HEK293 (cell line): ENCODE measurements at regions not wholly inside any gene's neighbourhood (a gene's known extent, or its start where the extent isn't known, plus 50 kb on each side); places are given as distances from the start of the nearest gene placed in this dataset.

Experiments
- CTCF ChIA-PET: fragments of 350-600 bp; formaldehyde crosslinking; extraction: SDS; loops from one replicate; lab custom pipeline; 2021; ENCODE audit warnings: antibody characterized with exemption; lab: Yijun Ruan, JAX
- POLR2A ChIA-PET: fragments of 300-600 bp; formaldehyde crosslinking; extraction: SDS; loops from one replicate; lab custom pipeline; 2020; ENCODE audit warnings: antibody characterized with exemption, inconsistent platforms; lab: Yijun Ruan, JAX
- H3K27ac ChIP-seq: fragments of 200-500 bp; sonication (Bioruptor generic); 2 replicates; pipeline ENCODE4 v1.5.1; 2014; ENCODE audit warnings: low read depth, low read length, control low read depth, inconsistent platforms; ENCODE audit errors: extremely low read depth
- H3K36me3 ChIP-seq, 2 experiments: fragments of 200-500 bp in 1 of 2; sonication (Bioruptor generic) in 1 of 2; 1 replicate in 1 of 2; 2 replicates in 1 of 2; pipeline ENCODE4 v1.5.1; 2014 to 2017; ENCODE audit warnings: inconsistent platforms in 2 of 2, low read length in 2 of 2; ENCODE audit not compliant: control insufficient read depth in 2 of 2, insufficient read depth in 1 of 2
- H3K4me1 ChIP-seq: fragments of 200-500 bp; sonication (Bioruptor generic); 2 replicates; pipeline ENCODE4 v1.5.1; 2014; ENCODE audit warnings: mild to moderate bottlenecking, low read length, inconsistent platforms; ENCODE audit not compliant: control insufficient read depth, insufficient read depth
- H3K4me3 ChIP-seq: 2 replicates; pipeline ENCODE4 v1.5.1; 2011; ENCODE audit warnings: low read depth, mild to moderate bottlenecking, control low read depth, low read length, moderate library complexity
- H3K9me3 ChIP-seq: fragments of 200-500 bp; sonication (Bioruptor generic); 2 replicates; pipeline ENCODE4 v1.5.1; 2014; ENCODE audit warnings: low read depth, low read length, inconsistent platforms; ENCODE audit not compliant: control insufficient read depth, insufficient read depth
- ZNF2 ChIP-seq: fragments of 450-650 bp; formaldehyde crosslinking; IDR thresholded peaks from 2 replicates; pipeline ENCODE4 v1.5.1; 2016; ENCODE audit warnings: missing biosample characterization, missing genetic modification characterization
- ZNF311 ChIP-seq: fragments of 450-650 bp; formaldehyde crosslinking; IDR thresholded peaks from 2 replicates; pipeline ENCODE4 v1.5.1; 2017; ENCODE audit warnings: missing biosample characterization, missing genetic modification characterization, borderline replicate concordance
- TF ChIP-seq, protein P1 (sequence below): fragments of 450-650 bp; formaldehyde crosslinking; IDR thresholded peaks from 2 replicates; pipeline ENCODE4 v1.5.1; 2016; ENCODE audit warnings: missing biosample characterization, missing genetic modification characterization, borderline replicate concordance

DNA sequence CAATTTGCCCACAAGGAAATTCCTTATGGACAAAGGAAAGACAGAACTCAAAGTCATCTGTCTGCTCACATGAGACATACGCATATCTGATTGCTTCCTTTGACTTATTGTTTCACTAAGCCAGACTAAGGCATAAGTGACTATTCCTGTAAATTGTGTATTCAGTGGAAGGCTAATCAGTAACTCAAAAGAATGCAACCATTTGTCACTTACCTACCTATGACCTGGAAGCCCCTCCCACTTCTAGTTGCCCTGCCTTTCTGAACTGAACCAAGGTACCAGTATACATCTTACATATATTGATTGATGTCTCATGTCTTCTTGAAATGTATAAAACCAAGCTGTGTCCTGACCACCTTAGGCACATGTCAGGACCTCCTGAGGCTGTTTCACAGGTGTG is 53.5 kb upstream of the PROK2 start:
- CTCF ChIA-PET, result no interaction called here
- TF ChIP-seq ZNF311, result no peak
- TF ChIP-seq, protein P1, sequence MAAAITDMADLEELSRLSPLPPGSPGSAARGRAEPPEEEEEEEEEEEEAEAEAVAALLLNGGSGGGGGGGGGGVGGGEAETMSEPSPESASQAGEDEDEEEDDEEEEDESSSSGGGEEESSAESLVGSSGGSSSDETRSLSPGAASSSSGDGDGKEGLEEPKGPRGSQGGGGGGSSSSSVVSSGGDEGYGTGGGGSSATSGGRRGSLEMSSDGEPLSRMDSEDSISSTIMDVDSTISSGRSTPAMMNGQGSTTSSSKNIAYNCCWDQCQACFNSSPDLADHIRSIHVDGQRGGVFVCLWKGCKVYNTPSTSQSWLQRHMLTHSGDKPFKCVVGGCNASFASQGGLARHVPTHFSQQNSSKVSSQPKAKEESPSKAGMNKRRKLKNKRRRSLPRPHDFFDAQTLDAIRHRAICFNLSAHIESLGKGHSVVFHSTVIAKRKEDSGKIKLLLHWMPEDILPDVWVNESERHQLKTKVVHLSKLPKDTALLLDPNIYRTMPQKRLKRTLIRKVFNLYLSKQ (tag by site-specific recombination), result no peak
- no peak for TF ChIP-seq ZNF2 (tag by site-specific recombination)
- TF ChIP-seq, all 188 proteins: peak for 0

More for the DNA sequence above, 53.5 kb upstream of the PROK2 start:
- POLR2A ChIA-PET, result no interaction called here
- Histone ChIP-seq H3K4me3 (no peak overlapping the region), H3K4me1 (no peaks in the 10 kb centered on the region), H3K9me3 (no peaks in the 10 kb centered on the region), H3K36me3 (no peaks in the 10 kb centered on the region; a peak in 1 of 3 replicates), H3K27ac (no peak overlapping the region)
